DMS79 (cell line): ENCODE measurements at regions not wholly inside any gene's neighbourhood (a gene's known extent, or its start where the extent isn't known, plus 50 kb on each side); places are given as distances from the start of the nearest gene placed in this dataset.
"Not testable (repeated sequence)": the region's sequence is repeated elsewhere in the genome, so short reads cannot be mapped to it uniquely, and the experiment has no call there.

ENCODE experiments used
- DNase-seq: peaks from one replicate; lab custom pipeline; 2025; lab: John Stamatoyannopoulos, UW

- no peak for DNase-seq
Measured at GRCh38 chr10:28859791-28860190, 182.5 kb downstream of the BAMBI start.

- no peak for DNase-seq
Measured at GRCh38 chr10:28862219-28862618, 184.9 kb downstream of the BAMBI start.

DNA sequence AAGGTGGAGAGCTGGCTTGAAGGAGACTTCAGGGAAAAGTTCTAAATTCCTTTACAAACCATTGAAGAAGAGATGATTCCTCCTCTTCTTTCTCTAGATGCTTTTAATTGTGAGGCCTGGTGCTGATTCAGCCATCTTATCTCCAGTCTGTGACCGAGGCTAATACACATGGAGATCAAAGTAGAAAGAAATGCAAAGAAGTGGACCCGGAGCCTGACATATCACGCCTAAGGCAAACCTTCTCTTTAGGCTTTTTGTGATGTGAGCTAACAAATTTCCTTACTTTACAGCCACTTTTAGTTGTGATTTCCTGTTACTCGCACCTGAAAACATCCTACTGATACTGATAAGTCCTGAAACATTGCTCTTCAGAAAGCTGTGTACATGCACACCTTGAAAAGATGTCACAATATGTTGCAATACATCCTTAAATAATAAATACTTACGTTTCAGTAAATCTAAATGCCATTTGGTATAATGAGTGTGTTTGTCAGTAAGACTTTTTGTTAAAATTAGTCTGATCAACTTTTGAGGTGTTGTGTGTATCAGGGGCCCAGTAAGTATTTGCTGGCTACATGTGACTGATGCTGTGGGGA lies 192.4 kb downstream of the BAMBI start:
- no peak for DNase-seq

- no peak for DNase-seq
Measured at GRCh38 chr10:28871665-28872064, 194.3 kb downstream of the BAMBI start.

DNA sequence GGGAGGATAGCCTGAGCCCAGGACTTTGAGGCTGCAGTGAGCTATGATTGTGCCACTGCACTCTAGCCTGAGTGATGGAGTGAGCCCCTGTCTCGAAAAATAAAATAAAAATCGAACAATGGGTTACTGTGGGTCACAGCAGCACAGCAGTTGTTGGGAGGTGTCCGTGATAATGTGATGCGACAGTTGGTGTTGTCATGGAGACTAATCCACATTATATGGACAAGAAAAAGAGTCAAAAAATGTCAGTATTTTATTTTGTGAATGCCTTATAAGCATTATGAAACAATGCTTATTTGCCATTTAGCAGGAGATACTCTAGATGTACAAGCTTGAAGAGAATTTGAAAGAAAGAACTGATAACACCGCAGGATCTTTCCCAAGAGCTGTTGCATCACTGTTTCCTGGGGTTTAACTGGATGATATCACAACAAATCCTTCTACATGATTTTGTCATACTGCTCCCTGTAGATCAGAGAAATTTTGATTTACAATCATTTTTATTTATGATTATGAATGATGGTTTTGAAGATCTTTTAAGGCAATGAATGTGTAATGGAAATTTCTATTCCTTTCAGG lies 195.4 kb downstream of the BAMBI start:
- DNase-seq: no peak

GRCh38 chr10:28873540-28873939 lies 196.2 kb downstream of the BAMBI start:
- DNase-seq: no peak

DNA sequence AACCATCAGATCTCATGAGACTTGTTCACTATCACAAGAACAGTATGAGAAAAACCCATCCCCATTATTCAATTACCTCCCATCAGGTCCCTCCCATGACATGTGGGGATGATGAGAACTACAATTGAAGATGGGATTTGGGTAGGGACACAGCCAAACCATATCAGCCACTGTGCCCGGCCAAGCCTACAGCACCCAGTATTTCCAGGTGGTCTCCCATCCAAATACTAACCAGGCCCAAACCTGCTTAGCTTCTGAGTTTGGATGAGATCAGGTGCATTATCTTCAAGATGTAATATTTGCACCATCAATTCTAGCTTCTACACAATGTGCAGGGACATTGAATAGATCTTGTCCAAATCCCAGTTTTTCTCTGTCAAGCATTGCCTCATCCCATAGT lies 196.9 kb downstream of the BAMBI start:
- no peak for DNase-seq

GRCh38 chr10:28875549-28876081 lies 198.3 kb downstream of the BAMBI start:
- no peak for DNase-seq

- no peak for DNase-seq
Measured at GRCh38 chr10:28878236-28878970, 201.1 kb downstream of the BAMBI start.

- no peak for DNase-seq
Measured at GRCh38 chr10:28879246-28879645, 201.9 kb downstream of the BAMBI start.

DNA sequence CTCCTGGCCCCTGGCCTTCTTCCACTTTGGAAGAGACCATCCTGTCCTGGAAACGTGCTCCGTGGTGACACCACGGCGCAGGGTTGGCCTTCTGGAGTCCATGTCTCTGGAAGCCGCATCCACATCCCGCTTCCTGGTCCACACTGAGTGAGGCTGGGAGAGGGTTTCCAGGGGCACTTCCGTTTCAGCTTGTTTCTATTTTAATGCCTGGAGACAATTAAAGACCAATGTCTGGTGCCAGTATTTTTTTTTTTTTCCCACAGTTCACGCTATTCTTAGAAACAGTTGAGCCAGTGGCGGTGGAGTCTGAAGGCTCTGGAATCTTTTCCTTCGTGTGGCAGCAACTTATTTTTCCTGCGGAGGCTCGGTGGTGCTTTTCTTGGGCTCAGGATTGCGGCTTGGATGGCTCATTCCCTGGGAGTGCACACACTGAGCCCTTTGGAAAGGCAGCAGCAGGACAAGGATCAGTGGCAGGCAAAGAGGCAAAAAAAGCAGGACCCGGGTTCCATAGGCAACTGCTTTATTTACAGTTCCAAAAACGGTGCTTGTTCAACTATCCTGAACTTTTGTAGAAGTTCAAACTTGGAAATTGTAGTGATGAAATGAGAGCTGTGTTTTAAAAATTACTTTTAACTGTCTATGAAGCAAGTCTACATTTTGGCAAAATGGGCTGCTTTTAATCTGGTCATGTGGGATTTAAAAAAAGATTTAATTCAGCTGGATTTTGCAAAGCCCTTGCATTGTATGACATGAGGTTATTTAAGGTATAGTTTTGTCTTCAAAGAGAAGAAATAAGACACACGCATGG lies 202.8 kb downstream of the BAMBI start:
- no peak for DNase-seq

DNA sequence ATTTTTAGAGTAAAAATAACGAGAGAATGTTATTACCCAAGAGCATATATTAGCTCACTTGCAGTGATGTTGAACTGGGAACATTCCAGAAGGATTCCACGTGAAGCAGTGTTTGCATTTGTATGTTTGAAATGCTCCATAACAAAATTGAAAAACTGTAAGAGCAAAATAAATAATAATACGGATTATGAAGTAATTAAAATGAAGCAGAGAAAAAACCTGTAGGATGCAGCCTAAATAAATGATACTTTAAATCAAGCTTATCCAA lies 203.3 kb downstream of the BAMBI start:
- no peak for DNase-seq

- DNase-seq: no peak
Measured at GRCh38 chr10:28881171-28881882, 204.0 kb downstream of the BAMBI start.

DNA sequence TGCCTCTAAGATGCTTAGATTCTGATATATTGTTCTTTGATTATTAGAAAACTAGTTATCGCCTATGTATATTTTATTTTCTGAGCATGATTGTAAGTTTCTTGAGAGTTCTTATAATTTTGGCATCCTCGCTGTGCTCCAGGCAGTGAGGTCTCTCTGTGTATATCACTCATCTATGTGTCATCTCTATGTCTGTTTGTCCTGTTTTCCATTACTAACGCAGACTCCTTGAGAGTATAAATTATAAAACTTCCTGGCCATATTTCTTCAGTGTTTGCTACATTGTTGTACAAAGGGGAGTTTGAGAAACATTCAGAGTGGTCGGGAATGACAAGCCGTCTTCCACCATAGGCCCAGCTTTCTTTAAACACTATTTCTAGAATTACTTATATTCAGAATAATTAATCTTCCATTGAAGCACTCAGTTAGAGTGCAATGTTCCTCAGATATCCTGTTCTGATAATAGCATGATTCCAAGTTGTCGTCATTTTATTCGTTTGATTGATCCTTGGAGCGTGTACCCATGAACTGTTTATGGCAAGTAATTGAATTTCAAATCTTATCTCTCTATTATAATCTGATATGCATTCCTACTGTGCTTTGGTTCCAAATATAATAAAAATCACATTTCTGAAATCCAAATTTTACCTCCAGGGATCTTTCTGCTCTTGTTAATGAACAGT lies 206.6 kb downstream of the BAMBI start:
- no peak for DNase-seq

DNA sequence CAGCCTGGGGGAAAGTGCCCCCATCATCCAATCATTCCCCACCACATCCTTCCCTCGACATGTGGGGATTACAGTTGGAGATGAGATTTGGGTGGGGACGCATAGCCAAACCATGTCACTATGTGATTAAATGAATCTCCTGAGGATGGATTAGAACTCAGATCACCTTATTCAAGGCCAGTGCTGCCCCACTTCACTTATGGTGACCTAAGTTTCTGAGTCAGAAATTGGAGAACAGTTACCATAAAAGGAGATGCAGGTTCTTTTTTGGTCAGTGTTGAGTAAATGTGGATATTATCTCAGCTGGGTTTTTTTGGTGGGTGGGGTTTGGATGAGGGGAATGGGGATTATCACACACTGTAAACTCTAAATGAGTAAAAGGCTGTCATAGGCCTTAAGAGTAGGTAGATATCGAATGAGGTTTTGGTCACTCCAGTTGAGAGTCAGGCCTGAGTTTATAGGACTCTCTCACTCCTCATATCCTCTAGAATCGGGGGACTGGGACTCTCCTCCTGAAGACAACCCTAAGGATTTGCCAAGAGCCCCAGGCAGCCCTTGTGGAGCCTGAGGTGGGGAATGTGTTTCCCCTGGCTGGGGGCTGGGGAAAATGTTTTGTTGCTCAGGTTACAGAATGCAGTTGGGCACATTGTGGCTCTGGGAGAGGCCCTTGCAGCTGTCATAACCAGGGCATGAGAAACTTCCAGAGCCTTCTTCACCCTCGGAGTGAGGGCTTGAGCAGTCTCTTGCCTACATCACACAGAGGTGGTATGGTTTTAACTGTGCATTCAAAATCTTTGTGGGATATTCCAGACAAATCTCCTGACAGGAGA lies 213.0 kb downstream of the BAMBI start:
- no peak for DNase-seq

- no peak for DNase-seq
Measured at GRCh38 chr10:28891058-28891713, 213.9 kb downstream of the BAMBI start.

GRCh38 chr10:28892818-28893547 lies 215.7 kb downstream of the BAMBI start:
- DNase-seq: no peak

DNA sequence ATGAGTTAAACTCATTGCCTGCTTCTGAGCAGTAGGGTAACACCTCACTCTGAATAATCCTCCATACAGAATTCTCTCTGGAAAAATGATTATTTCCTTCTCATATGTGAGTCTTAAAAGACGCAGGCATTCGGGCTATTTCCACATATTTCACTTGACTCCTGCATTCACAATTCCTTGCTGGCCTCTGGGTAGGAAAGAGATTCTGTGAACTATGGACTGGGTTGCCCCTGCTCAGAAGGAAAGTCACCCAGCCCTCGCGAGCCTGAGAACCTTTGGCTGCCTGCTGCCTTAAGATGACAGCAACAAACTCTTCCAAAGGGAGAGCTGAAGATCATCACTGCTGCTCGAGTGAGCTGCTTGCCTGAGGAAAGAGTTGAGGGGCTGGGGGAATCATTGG lies 216.8 kb downstream of the BAMBI start:
- DNase-seq: no peak

- DNase-seq: not testable (repeated sequence)
Measured at GRCh38 chr10:28895671-28896070, 218.3 kb downstream of the BAMBI start.
